Hepatocyte (in vitro differentiated cells): ENCODE measurements at regions not wholly inside any gene's neighbourhood (a gene's known extent, or its start where the extent isn't known, plus 50 kb on each side); places are given as distances from the start of the nearest gene placed in this dataset.

Experiments
- EZH2 ChIP-seq: fragments of 200-600 bp; sonication (generic); IDR thresholded peaks from 2 replicates; pipeline ENCODE4 v1.6.1; 2016; ENCODE audit warnings: antibody characterized with exemption, mild to moderate bottlenecking, borderline replicate concordance
- TF ChIP-seq, protein P1 (sequence below): fragments of 200-600 bp; sonication (generic); IDR thresholded peaks from 2 replicates; pipeline ENCODE4 v1.5.1; 2016; ENCODE audit warnings: antibody characterized with exemption, mild to moderate bottlenecking; ENCODE audit not compliant: poor library complexity

DNA sequence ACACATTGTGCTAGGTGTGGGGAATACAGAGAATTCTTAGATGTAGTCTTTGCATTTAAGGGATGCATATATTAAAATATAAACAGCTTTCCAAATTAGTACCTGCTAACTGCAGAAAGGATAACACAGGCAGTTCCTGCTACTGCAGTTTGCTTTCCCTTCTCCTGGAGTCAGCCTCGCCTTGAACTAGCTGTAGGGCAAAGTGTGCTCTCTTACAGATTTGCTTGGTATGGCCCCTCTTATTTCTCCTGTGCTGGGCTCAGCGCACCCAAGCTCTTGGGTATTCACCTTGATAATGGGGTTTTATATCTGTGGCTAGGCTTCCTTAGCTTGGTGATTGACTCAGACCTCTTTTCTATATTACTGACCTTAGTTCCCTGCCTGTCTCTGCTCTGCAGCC, 108.4 kb upstream of the PNPT1 start:
- TF ChIP-seq, protein P1, sequence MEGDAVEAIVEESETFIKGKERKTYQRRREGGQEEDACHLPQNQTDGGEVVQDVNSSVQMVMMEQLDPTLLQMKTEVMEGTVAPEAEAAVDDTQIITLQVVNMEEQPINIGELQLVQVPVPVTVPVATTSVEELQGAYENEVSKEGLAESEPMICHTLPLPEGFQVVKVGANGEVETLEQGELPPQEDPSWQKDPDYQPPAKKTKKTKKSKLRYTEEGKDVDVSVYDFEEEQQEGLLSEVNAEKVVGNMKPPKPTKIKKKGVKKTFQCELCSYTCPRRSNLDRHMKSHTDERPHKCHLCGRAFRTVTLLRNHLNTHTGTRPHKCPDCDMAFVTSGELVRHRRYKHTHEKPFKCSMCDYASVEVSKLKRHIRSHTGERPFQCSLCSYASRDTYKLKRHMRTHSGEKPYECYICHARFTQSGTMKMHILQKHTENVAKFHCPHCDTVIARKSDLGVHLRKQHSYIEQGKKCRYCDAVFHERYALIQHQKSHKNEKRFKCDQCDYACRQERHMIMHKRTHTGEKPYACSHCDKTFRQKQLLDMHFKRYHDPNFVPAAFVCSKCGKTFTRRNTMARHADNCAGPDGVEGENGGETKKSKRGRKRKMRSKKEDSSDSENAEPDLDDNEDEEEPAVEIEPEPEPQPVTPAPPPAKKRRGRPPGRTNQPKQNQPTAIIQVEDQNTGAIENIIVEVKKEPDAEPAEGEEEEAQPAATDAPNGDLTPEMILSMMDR = no peak
- no peak for TF ChIP-seq EZH2
